ENCODE measurements at regions not wholly inside any gene's neighbourhood (a gene's known extent, or its start where the extent isn't known, plus 50 kb on each side); places are given as distances from the start of the nearest gene placed in this dataset.

GRCh38 chr22:47657224-47657623 is 894.8 kb downstream of the TBC1D22A start:
- no peak for DNase-seq

- DNase-seq: no peak
Measured at GRCh38 chr22:47656806-47657205, 894.4 kb downstream of the TBC1D22A start.

- no peak for DNase-seq
Measured at GRCh38 chr22:47655930-47656329, 893.5 kb downstream of the TBC1D22A start.

- peak; percentile 36 for DNase-seq
Measured at GRCh38 chr22:47654922-47655491, 892.6 kb downstream of the TBC1D22A start.

GRCh38 chr22:47653921-47654320 is 891.5 kb downstream of the TBC1D22A start:
- no peak for DNase-seq

GRCh38 chr22:47651216-47651987 is 889.0 kb downstream of the TBC1D22A start:
- DNase-seq: no peak

GRCh38 chr22:47647720-47648119 is 885.3 kb downstream of the TBC1D22A start:
- no peak for DNase-seq

GRCh38 chr22:47647181-47647580 is 884.7 kb downstream of the TBC1D22A start:
- no peak for DNase-seq

- no peak for DNase-seq
Measured at GRCh38 chr22:47645923-47646322, 883.5 kb downstream of the TBC1D22A start.

GRCh38 chr22:47645450-47645914 is 883.0 kb downstream of the TBC1D22A start:
- DNase-seq: no peak

- DNase-seq: no peak
Measured at GRCh38 chr22:47634347-47634746, 871.9 kb downstream of the TBC1D22A start.

GRCh38 chr22:47633111-47633510 is 870.7 kb downstream of the TBC1D22A start:
- DNase-seq: no peak

- DNase-seq: no peak
Measured at GRCh38 chr22:47632701-47633100, 870.3 kb downstream of the TBC1D22A start.

GRCh38 chr22:47631571-47632102 is 869.2 kb downstream of the TBC1D22A start:
- DNase-seq: no peak

- no peak for DNase-seq
Measured at GRCh38 chr22:47630741-47631534, 868.5 kb downstream of the TBC1D22A start.

GRCh38 chr22:47629791-47630655 is 867.6 kb downstream of the TBC1D22A start:
- DNase-seq: no peak

GRCh38 chr22:47629273-47629711 is 866.8 kb downstream of the TBC1D22A start:
- no peak for DNase-seq

- no peak for DNase-seq
Measured at GRCh38 chr22:47628477-47629272, 866.2 kb downstream of the TBC1D22A start.

- no peak for DNase-seq
Measured at GRCh38 chr22:47627556-47628253, 865.3 kb downstream of the TBC1D22A start.
